ENCODE measurements at regions not wholly inside any gene's neighbourhood (a gene's known extent, or its start where the extent isn't known, plus 50 kb on each side); places are given as distances from the start of the nearest gene placed in this dataset.
A peak's percentile ranks its signal among the peaks of the same experiment; 100 is the strongest.

DNA sequence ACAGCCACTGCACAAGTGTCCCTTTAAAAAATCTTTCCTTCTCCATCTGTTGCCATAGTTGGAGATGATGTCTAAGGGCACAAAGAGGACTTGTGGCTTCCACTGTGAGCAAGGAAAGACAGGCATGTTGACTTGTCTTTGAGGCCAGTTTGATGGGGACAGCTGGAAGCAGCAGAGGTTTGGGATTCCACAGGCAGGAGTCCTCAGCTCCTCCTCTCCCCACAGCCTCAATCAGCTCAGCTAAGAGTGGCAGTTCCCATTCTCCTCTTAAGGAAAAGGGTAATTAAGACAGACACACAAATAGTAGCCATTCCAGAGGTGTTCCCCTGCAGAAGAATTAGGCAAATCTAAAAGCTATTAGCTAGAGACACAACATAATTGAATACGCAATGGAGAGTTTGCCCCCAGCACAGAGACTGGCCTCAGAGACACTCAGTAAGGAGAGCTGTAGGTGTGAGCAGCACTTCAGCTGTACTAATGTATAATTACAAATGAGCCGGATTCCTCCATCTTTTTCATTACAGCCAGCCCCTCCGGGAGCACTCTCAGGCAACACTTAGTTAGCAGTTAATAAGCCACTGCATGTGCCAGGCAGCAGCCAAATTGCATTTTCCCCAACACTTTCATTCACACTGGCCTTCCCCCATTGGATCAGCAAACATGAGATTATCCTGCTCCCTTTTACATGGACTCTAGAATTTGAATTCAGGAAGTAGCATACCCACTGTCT lies 434.0 kb downstream of the FOXO1 start:
- DNase-seq: no peak

DNA sequence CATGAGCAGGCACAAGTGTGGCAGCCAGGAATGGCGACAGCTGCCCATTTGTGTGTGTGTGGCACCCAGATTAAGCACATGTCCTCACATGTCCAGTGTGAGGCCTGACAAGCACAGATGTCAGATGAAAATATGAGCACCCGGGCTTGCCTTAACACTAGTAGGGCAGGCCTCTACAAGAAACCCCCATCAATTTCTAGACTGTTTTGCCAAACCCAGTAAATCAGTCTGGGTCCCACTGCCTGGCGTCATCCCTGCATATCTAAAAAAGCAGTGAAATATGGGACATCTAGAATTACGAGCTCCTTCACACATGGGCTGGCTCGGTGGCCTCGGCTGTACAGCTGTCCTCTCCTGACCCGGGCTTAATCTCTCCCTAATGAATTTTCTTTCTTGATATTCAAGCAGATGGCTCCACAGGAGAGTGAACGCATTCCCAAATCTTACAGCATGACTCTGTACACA lies 432.7 kb downstream of the FOXO1 start:
- DNase-seq: no peak

DNA sequence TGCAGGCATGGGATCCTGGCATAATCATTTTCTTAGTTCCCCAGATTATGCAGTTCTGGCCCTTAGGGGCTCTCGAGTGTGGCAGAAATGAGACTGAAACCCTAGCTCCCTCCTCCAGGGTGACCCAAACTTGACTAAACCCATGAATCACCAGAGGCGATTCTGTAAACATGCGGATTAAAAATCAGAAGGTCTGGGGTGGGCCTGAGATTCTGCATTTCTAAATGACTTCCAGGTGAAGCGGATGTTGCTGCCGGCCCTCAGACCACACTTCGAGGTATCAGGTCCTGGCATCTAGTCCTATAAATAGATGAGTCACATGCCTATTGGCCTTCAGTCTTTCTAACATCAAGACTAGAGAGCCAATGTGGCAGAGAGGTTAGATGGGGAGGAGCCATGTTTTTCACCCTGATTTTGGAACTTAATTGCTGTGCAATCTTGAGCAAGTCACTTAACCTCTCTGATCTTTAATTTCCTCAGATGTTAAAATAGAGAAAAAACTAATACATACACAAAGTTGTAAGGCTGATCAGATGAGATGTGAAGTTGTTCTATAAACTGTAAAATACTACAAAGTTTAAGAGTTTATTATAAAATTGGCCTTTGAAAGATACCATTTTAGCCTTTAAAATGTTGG lies 431.2 kb downstream of the FOXO1 start:
- DNase-seq: no peak

DNA sequence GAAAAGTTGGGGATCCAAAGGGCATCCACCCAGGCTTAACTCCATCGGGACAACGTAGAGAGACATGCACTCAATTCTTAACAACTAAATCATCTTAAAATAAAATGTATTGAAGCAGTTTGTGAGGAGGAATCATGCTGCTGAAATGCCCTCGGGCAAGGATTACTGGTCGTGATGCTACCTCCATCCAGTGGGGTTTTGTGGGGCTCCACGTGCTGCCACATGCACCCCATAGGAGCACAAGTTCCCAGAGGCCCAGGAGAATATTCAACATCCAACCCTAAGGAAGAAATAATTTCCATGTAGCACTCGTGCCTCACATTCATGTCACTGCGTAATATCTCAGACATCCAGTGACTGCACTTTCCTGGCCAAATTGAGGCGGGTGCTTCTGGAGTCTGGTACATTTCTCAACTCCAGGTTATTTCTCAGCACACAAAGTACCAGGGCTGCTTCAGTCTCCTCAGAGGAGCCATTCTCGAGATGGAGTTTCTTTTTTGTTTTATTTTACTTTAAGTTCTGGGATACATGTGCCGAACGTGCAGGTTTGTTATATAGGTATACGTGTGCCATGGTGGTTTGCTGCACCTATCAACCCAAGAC lies 429.8 kb downstream of the FOXO1 start:
- DNase-seq: no peak

DNA sequence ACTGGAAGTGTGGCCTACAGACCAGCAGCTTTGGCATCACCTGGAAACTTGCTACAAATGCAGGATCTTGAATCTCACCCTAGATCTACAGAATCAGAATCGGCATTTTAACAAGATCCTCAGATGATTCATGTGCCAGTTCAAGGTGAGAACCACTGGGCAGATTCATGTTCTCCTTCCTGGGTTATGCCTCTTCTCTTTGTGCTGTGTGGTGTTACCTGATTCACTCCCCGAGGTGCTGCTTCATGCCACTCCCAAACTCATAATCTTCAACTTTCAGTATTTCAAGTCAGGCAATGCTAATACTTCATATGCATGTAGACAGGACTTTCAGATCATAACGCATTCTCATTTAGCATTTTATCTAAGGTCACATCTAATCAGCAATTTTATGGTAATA lies 427.7 kb downstream of the FOXO1 start:
- no peak for DNase-seq

DNA sequence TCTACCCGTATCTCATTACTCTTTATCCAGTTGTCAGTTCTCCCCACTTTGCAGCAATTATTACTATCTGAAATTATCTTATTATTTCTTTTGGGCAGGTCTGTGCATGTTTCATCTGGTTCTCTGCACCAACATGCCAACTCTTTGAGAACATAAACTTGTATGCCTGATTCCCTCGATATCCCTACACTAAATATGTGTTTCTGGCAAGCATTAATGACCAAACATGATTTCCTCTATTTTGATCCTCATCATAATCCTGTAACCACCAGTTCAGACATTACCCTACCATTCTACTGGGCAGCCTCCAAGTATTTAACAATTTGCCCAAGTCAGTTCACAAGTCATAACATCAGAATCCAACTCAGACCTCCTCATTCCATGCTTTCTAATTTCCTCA lies 426.1 kb downstream of the FOXO1 start:
- no peak for DNase-seq

DNA sequence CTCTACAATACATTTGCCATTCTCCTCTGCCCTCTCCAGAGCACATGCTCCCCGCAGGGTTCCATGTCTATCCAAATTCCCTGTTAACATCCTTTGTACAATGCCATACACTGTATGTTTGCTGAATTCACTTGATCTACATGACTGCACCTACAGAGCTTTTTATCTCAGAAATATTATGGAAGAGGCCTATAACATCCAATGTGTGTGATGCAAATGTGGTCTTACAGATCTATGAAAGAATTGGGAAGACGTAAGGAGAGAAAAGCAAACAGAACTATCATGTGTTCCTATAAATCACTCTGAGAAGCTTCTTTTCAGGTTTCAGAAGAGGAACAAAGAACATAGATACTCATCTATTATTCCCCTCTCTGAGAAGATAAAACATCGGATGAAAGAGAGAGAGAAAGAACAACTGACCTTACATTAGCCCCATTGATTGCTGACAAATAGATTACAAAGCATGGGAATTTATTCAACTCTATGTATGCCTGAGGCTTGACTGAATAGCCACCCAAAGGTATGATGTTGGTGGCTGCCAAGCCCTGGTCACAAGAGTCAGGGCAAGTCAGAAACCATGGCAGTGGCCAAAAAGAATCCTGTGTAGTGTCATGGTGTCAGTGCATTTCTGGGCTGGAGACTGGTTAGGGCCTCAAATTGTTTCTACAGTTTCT lies 425.2 kb downstream of the FOXO1 start:
- DNase-seq: no peak

DNA sequence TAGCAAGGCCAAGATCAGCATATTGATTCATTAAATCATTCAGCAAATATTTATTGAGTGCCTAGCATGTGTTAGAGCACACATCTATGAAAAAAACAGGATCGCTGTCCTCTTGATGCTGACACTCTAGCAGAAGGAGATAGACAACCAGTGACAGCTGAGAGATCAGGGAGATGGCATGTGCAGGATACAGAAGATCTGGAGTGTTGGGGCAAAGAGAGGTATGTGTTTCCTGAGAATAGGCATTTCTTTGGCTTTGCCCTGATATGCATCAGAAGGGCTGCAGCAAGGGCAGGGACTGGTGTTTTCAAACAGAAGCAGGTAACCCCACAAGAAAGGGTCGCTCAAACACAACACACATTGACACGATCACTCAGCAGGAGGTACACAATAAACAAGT lies 423.4 kb downstream of the FOXO1 start:
- DNase-seq: no peak

DNA sequence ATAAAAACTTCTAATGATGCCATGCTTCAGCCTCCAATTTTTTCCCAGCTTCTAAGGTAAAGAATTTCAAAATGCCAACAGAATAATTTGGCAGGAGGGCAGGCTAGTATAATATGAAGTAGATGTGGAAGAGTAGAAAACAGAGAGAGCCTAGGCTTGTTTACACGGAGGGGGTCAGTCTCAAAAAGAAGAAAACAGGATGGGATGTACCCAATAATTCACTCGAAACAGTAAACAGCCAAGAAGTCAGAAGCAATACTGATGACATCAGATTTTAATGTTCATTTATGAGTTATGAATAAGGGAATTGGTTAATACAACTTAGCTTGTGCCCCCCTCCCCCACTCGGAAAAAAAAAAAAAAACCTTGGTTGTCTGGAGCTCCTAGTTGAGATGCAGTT lies 422.5 kb downstream of the FOXO1 start:
- DNase-seq: no peak

DNA sequence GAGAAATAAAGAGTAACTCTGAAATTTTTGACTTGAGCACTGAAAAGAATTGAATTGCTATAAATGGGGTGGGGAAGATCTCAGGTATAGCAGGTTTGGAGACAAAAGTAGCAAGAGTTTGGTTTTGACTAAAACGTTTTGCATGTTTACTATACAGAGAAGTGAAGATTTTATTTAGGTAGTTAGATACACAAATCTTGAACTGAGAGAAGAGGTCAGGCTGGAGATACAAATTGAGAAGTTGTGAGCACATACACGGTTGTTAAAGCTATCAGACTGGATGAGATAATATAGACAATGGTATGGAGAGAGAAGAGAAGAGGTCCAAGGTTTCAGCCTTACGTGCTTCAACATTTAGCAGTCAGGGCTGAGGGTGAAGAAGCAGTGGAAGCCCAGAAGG lies 420.9 kb downstream of the FOXO1 start:
- no peak for DNase-seq

DNA sequence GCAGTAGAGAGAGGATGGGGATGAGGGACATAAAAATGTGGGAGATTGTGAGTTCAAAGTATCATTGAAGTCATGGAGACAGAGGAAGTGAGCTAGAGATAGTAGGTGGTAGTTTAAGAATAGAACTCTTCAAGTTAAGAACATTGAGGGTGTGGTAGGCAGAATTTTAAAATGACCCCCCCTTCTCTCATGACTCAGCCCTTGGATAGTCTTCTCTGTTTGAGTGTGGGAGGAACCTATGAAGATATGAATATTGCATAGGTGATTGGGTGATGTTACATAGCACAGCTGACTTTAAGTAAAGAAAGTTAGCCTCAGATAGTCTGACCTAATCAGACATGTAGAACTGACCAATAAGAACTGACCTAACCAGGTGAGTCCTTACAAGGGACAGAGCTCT lies 418.6 kb downstream of the FOXO1 start:
- DNase-seq: no peak

DNA sequence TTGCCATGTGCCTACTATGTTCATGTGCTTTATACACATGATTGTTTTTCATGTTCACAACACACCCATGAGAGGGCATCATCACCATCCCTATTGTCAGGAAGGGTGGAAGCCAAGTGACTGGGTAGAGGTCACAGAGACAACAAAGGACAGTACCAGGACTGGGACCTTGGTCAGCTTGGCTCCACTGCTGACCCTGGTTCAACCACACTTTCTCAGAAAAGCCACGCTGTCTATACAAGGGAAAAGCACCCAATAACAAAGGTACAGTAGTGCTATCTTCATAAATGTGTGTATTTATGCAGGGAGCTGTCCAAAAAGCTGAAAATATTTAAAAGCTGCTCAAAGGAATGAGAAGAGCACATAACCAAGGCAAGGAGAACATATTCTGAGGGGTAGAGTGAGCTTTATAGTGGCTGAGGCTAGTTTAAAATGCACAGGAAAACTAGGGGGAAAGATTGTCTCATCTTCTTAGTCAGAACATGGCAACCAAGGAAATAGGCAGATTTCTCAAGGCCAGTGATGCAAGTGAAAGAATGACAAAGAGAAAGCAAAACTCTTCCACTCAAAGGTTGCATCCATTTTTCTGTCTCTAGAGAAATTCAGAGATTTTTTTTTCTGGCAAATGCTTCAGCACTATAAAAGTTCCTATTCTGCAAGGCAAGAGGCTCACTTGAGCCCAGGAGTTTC lies 415.0 kb downstream of the FOXO1 start:
- DNase-seq: no peak

DNA sequence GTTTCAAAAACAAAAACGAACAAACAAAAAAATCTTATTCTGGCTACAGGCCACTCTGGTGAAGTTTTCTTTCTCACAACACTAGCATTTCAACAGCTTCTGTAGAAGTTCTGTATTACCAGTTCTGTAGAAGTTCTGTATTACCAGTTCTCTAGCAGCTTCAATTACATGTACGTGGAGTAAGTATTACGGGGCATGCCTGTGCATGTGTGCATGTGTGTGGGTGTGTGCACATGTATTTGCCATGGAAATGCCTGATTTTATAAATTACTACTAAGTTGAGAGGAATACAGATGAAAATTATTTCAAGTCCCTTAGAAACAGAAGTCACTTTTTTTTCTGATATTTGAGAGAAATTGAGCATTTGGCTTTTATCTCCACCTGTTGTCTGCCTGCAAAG lies 414.2 kb downstream of the FOXO1 start:
- DNase-seq: no peak

DNA sequence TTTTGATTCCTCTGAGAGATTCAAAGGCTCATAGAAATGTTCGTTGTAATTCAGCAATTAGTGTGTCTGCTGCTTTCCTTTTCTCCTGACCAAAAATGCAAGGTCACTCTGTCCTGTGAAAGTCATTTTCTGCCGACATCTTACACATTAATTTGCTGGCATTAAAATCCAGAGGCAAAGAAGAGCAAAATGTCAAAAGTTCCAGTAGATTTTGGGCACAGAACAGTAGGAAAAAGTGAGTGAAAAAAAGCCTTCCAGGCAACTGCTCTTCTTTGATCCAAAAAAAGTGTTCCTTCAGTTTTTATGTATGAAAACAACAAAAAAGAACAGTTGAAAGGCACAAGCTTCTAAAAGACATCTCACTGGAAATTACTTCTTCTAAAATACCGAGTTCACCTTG lies 413.8 kb downstream of the FOXO1 start:
- DNase-seq: no peak

DNA sequence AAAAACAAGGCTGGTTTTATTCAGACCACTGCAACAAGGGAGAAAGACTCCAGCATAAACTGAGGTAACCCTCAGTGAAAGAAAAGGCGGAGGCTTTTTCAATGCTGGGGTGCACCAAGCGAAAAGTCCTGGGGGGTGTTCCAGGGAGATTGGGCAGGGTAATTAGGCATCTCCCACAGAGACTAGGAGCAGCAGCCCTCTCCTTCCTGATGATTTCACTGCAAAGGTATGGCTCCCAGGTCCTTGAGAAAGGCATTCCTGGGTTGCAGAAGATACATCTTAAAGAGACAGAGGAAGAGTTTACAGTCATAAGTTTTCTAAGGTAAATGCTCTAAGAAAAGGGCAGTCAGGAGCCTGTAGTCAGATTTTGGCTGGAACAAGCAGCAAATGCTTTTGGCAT lies 412.0 kb downstream of the FOXO1 start:
- DNase-seq: no peak

DNA sequence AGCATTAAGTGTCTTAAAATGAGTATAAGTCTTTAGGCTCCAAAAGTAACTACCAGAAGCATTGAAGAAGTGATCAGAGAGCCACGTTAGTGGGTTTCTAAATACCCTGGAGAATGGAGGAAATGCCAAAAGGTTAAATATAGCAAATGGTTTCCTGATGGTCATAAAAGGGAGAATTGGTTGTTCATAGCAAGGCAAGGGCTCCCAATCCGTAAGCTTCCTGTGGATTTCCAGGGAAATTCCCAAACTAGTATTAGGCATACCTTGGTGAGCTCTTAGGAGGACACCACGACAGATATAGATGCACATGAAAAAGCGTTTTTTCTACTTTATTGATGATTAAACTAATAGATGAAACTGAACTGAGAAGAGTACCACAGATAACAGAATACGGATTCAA lies 410.9 kb downstream of the FOXO1 start:
- DNase-seq: no peak

DNA sequence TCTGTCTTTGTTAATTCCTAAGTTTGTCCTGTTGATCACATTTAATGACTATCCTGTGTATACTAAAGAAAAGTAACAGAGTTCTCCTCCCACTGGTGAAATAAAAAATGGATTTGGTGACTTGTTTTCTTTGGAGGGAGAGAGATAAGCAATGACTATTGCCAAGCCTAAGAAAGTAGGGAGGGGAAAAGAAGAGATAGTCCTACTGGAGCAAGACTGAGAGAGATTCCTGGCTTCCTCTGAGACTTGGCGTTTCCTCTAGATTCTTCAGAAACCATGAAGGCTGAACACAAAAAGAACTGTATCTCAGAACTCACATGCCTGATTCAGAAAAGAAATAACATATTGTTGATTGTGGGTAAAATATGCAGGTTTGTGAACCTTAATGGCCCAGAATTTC lies 406.5 kb downstream of the FOXO1 start:
- no peak for DNase-seq

DNA sequence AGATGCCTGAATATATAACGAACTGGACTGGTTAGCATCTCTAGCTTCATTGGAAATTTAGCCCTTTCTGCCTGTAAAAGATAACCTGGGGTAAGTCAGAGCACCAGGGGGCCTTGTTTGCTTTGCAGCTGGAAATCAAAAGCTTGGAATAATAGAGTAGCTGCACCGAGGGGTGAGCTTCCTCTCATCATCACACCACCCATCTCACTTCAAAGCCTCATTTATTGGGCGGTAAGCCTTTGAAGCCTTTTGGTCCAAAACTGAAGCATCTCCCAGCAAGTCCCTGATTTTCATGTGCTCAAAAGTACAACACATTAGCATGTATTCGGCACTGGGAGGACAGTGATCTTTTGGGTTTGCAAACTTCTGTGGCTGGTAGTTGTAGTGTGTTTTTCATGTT lies 405.1 kb downstream of the FOXO1 start:
- no peak for DNase-seq

DNA sequence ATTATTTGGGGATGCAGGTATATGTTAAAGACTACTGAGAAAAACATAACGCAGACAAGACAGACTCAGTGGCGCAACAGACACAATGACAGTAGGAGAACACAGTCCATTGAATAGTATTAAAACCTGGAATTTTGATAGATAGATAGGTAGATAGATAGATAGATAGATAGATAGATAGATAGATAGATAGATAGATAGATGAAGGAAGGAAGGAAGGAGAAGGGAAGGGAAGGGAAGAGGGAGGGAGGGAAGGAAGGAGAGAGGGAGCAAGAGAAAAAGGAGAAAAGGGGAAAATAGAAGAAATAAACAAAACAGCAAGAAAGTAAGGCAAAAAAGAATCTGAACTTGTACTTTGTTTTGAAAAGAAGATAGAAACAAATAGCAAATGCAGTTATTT lies 404.5 kb downstream of the FOXO1 start:
- no peak for DNase-seq

DNA sequence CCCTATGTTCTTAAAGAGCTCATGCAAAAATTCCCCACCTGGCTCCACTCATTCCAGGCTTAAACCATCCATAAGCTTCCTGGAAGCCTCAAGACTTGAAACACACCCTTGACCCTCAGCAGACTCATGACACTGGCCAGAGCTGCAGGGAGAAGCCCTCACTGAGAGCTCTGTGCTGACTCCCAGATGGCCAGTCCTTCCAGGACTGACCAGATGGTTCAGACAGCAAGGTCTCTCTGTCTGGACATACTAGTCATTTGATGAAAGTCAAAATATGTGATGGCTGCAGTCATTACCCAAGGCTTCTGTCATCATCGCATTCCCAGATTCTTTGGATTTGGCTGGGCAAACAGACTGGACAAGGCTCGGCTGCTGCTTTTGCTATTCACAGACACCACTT lies 397.4 kb downstream of the FOXO1 start:
- no peak for DNase-seq

DNA sequence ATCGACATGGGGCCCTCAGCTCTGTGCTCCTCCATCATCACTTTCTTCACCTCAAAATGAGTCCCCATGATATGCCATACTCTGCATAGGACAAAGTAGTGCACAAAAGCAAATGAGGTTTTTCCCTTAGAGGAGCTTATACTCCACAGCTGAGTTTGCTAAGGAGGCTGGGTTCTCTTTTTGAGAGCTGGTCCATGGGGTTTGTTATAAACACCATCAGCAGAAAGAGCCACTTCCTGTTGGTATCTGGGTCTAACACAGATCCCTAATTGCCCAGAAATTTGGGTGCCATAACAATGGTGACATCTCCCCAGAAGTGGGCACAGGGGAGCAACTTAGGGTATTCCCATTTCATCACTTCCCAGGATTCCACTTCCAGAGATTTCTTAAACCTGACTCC lies 395.7 kb downstream of the FOXO1 start:
- no peak for DNase-seq

DNA sequence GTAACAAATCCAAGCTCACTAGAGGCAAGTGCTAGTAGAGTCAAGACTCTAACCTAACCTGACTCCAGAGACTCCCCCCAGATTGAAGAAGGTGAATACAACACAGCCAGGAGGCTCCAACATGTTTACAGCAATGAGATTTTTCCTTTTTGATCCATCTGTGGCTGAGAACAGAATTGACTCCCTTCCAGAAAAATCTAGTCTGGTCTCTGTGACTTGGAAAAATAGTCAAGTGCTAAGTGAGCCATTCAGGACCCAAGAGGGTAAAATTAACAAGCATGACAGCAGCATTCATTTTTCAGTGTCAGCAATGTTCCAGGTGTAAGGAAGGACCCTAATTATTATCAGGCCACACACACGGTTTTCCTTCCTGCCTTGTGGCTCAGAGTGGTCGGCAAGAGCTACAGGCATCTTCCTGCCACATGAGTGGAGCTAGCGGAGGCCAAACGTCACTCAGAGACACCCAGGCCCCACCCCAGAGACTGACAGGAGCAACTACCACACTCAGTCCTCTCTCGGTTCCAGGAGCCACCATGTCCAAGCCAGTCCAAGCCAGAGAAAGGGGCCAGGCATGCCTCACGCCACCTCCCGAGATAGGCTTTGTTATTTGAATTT lies 395.1 kb downstream of the FOXO1 start:
- peak; percentile 6 for DNase-seq
